ENCODE measurements at regions not wholly inside any gene's neighbourhood (a gene's known extent, or its start where the extent isn't known, plus 50 kb on each side); places are given as distances from the start of the nearest gene placed in this dataset.

- no peaks in the 10 kb centered on the region for H3K36me3 ChIP-seq
- peak overlapping the region in 3 of 4 donors; percentile 19 to 37 (median 24) for H3K27ac ChIP-seq
- ATAC-seq, result peak; percentile 20
- no peaks in the 10 kb centered on the region for H3K27me3 ChIP-seq
- no peak for TF ChIP-seq POLR2AphosphoS5 (IDR thresholded peaks at IDR 0.05)
- TF ChIP-seq POLR2A (IDR thresholded peaks at IDR 0.05), result no peak
- TF ChIP-seq EP300 (IDR thresholded peaks at IDR 0.05), result no peak
- no peak for TF ChIP-seq CTCF (IDR thresholded peaks at IDR 0.05)
- no peaks in the 10 kb centered on the region for H3K9me3 ChIP-seq
- no peak overlapping the region for H3K4me3 ChIP-seq
- WGBS, 2 donors (ENCODE audit: low coverage in 1 of 2), result 52% methylated on average over 2 of the region's 2 CpGs; no CpG with 5 or more reads in 1 of the 2 donors
- H3K4me1 ChIP-seq, result peaks cover 0 to 30% (median 3%) of the 10 kb centered on the region in 3 donors
Measured at GRCh38 chr4:183830438-183830985, 74.6 kb upstream of the STOX2 start.

GRCh38 chr4:183831026-183831446, 74.1 kb upstream of the STOX2 start:
- Histone ChIP-seq H3K36me3 (no peaks in the 10 kb centered on the region), H3K4me3 (no peak overlapping the region), H3K27ac (peak overlapping the region in 2 of 4 donors; percentile 19 to 24), H3K4me1 (peaks cover 0 to 30% (median 3%) of the 10 kb centered on the region in 3 donors), H3K9me3 (no peaks in the 10 kb centered on the region), H3K27me3 (no peaks in the 10 kb centered on the region)
- ATAC-seq, result peak; percentile 53
- no peak for TF ChIP-seq EP300 (IDR thresholded peaks at IDR 0.05)
- TF ChIP-seq CTCF (IDR thresholded peaks at IDR 0.05), result no peak
- no peak for TF ChIP-seq POLR2AphosphoS5 (IDR thresholded peaks at IDR 0.05)
- TF ChIP-seq POLR2A (IDR thresholded peaks at IDR 0.05), result no peak
- WGBS, 2 donors (ENCODE audit: low coverage in 1 of 2), result 27 to 28% methylated on average over 4 to 6 of the region's 9 CpGs

GRCh38 chr4:183831683-183832082, 73.4 kb upstream of the STOX2 start:
- 60 to 70% methylated on average over 5 of the region's 5 CpGs for WGBS, 2 donors (ENCODE audit: low coverage in 1 of 2)
- H3K27me3 ChIP-seq, result peaks cover 6% of the 10 kb centered on the region

GRCh38 chr4:183832776-183833450, 72.2 kb upstream of the STOX2 start:
- WGBS, 2 donors (ENCODE audit: low coverage in 1 of 2), result 87 to 92% methylated on average over 9 of the region's 9 CpGs
- H3K27me3 ChIP-seq, result peaks cover 15% of the 10 kb centered on the region

More at GRCh38 chr4:183831683-183832082, 73.4 kb upstream of the STOX2 start:
- H3K9me3 ChIP-seq, result no peaks in the 10 kb centered on the region
- no peak overlapping the region for H3K27ac ChIP-seq
- TF ChIP-seq POLR2AphosphoS5 (IDR thresholded peaks at IDR 0.05) (no peak), CTCF (IDR thresholded peaks at IDR 0.05) (no peak), POLR2A (IDR thresholded peaks at IDR 0.05) (no peak), EP300 (IDR thresholded peaks at IDR 0.05) (no peak)
- H3K4me3 ChIP-seq, result no peak overlapping the region
- ATAC-seq, result peak; percentile 24
- no peaks in the 10 kb centered on the region for H3K36me3 ChIP-seq
- peaks cover 0 to 30% (median 3%) of the 10 kb centered on the region in 3 donors for H3K4me1 ChIP-seq

GRCh38 chr4:183834252-183834651, 70.9 kb upstream of the STOX2 start:
- TF ChIP-seq CTCF (IDR thresholded peaks at IDR 0.05) (no peak), EP300 (IDR thresholded peaks at IDR 0.05) (no peak), POLR2A (IDR thresholded peaks at IDR 0.05) (no peak), POLR2AphosphoS5 (IDR thresholded peaks at IDR 0.05) (no peak)
- H3K4me1 ChIP-seq, result peaks cover 0 to 15% (median 3%) of the 10 kb centered on the region in 3 donors
- no peaks in the 10 kb centered on the region for H3K9me3 ChIP-seq
- no peaks in the 10 kb centered on the region for H3K36me3 ChIP-seq
- H3K4me3 ChIP-seq, result no peak overlapping the region
- 56% methylated on average over 8 of the region's 9 CpGs for WGBS, 2 donors (ENCODE audit: low coverage in 1 of 2)
- ATAC-seq, result no peak
- no peak overlapping the region for H3K27ac ChIP-seq
- peaks cover 15% of the 10 kb centered on the region for H3K27me3 ChIP-seq

More at GRCh38 chr4:183832776-183833450, 72.2 kb upstream of the STOX2 start:
- Histone ChIP-seq H3K4me1 (peaks cover 0 to 28% (median 3%) of the 10 kb centered on the region in 3 donors), H3K27ac (no peak overlapping the region), H3K9me3 (no peaks in the 10 kb centered on the region), H3K36me3 (no peaks in the 10 kb centered on the region), H3K4me3 (no peak overlapping the region)
- no peak for TF ChIP-seq POLR2A (IDR thresholded peaks at IDR 0.05)
- TF ChIP-seq EP300 (IDR thresholded peaks at IDR 0.05), result no peak
- TF ChIP-seq POLR2AphosphoS5 (IDR thresholded peaks at IDR 0.05), result no peak
- no peak for ATAC-seq

Measured in gastroesophageal sphincter (tissue), 4 donors.